AG08396 (cell line): ENCODE measurements at regions not wholly inside any gene's neighbourhood (a gene's known extent, or its start where the extent isn't known, plus 50 kb on each side); places are given as distances from the start of the nearest gene placed in this dataset.

Experiments
- DNase-seq: peaks from one replicate; pipeline ENCODE4 v3.0.0; 2012; ENCODE audit warnings: low spot score, mixed read lengths

- DNase-seq, result no peak
These were observed 114.4 kb upstream of the DTNA start for GRCh38 chr18:34595690-34596089.

- DNase-seq, result no peak
These were observed 111.9 kb upstream of the DTNA start for GRCh38 chr18:34598120-34598635.

GRCh38 chr18:34600158-34600557, 109.9 kb upstream of the DTNA start:
- no peak for DNase-seq

- no peak for DNase-seq
These were observed 109.0 kb upstream of the DTNA start for GRCh38 chr18:34600874-34601656.

- no peak for DNase-seq
These were observed 105.5 kb upstream of the DTNA start for GRCh38 chr18:34604591-34604990.

GRCh38 chr18:34606851-34607250, 103.2 kb upstream of the DTNA start:
- DNase-seq, result no peak

GRCh38 chr18:34608064-34608463, 102.0 kb upstream of the DTNA start:
- no peak for DNase-seq

- no peak for DNase-seq
These were observed 100.0 kb upstream of the DTNA start for GRCh38 chr18:34609986-34610648.

- DNase-seq, result no peak
These were observed 98.2 kb upstream of the DTNA start for GRCh38 chr18:34611904-34612303.

GRCh38 chr18:34620258-34620861, 89.7 kb upstream of the DTNA start:
- DNase-seq, result no peak

- no peak for DNase-seq
These were observed 86.5 kb upstream of the DTNA start for GRCh38 chr18:34623557-34623956.

- DNase-seq, result no peak
These were observed 85.5 kb upstream of the DTNA start for GRCh38 chr18:34624551-34624950.

- DNase-seq, result no peak
These were observed 83.5 kb upstream of the DTNA start for GRCh38 chr18:34626404-34627136.

- DNase-seq, result no peak
These were observed 82.8 kb upstream of the DTNA start for GRCh38 chr18:34627137-34627920.

- DNase-seq, result no peak
These were observed 78.8 kb upstream of the DTNA start for GRCh38 chr18:34631093-34631966.

- no peak for DNase-seq
These were observed 77.8 kb upstream of the DTNA start for GRCh38 chr18:34632321-34632720.

- no peak for DNase-seq
These were observed 76.7 kb upstream of the DTNA start for GRCh38 chr18:34633368-34633767.

GRCh38 chr18:34637094-34637801, 72.8 kb upstream of the DTNA start:
- no peak for DNase-seq

- DNase-seq, result no peak
These were observed 70.4 kb upstream of the DTNA start for GRCh38 chr18:34639687-34640086.

GRCh38 chr18:34640276-34640675, 69.8 kb upstream of the DTNA start:
- DNase-seq, result no peak
